Kasumi-1 (cell line): ENCODE measurements at regions not wholly inside any gene's neighbourhood (a gene's known extent, or its start where the extent isn't known, plus 50 kb on each side); places are given as distances from the start of the nearest gene placed in this dataset.
"Not testable (repeated sequence)": the region's sequence is repeated elsewhere in the genome, so short reads cannot be mapped to it uniquely, and the experiment has no call there.

Source experiments
- DNase-seq, 2 experiments: peaks; one replicate each; lab custom pipeline; 2025; lab: John Stamatoyannopoulos, UW

GRCh38 chr6:50463931-50464330, 249.4 kb upstream of the TFAP2D start:
- no peak for DNase-seq

GRCh38 chr6:50467931-50468330, 245.4 kb upstream of the TFAP2D start:
- no peak for DNase-seq

GRCh38 chr6:50471041-50471440, 242.3 kb upstream of the TFAP2D start:
- DNase-seq, result no peak

GRCh38 chr6:50510361-50510760, 203.0 kb upstream of the TFAP2D start:
- no peak for DNase-seq

- DNase-seq, result no peak
Observed at GRCh38 chr6:50520326-50521266, 192.7 kb upstream of the TFAP2D start.

- DNase-seq, result no peak
Observed at GRCh38 chr6:50524341-50524740, 189.0 kb upstream of the TFAP2D start.

- DNase-seq, result no peak
Observed at GRCh38 chr6:50527985-50528384, 185.3 kb upstream of the TFAP2D start.

- no peak for DNase-seq
Observed at GRCh38 chr6:50539447-50539846, 173.9 kb upstream of the TFAP2D start.

GRCh38 chr6:50541941-50542340, 171.4 kb upstream of the TFAP2D start:
- no peak for DNase-seq

GRCh38 chr6:50543666-50544065, 169.7 kb upstream of the TFAP2D start:
- no peak for DNase-seq

- DNase-seq, result no peak
Observed at GRCh38 chr6:50549026-50549425, 164.3 kb upstream of the TFAP2D start.

- no peak for DNase-seq
Observed at GRCh38 chr6:50549475-50549874, 163.9 kb upstream of the TFAP2D start.

GRCh38 chr6:50555982-50556381, 157.3 kb upstream of the TFAP2D start:
- DNase-seq, result no peak

GRCh38 chr6:50565004-50565403, 148.3 kb upstream of the TFAP2D start:
- no peak for DNase-seq

GRCh38 chr6:50571230-50571629, 142.1 kb upstream of the TFAP2D start:
- DNase-seq, result not testable (repeated sequence)

GRCh38 chr6:50585441-50586330, 127.6 kb upstream of the TFAP2D start:
- no peak for DNase-seq

- no peak for DNase-seq
Observed at GRCh38 chr6:50586331-50586675, 127.0 kb upstream of the TFAP2D start.

- DNase-seq, result no peak
Observed at GRCh38 chr6:50589751-50590470, 123.4 kb upstream of the TFAP2D start.

- DNase-seq, result no peak
Observed at GRCh38 chr6:50591135-50591534, 122.2 kb upstream of the TFAP2D start.

GRCh38 chr6:50600280-50600679, 113.0 kb upstream of the TFAP2D start:
- no peak for DNase-seq

- peak; percentile 59 to 61 for DNase-seq
Observed at GRCh38 chr6:50602292-50602691, 111.0 kb upstream of the TFAP2D start.

- no peak for DNase-seq
Observed at GRCh38 chr6:50608421-50608820, 104.9 kb upstream of the TFAP2D start.
